HG03432 (cell line): ENCODE measurements at regions not wholly inside any gene's neighbourhood (a gene's known extent, or its start where the extent isn't known, plus 50 kb on each side); places are given as distances from the start of the nearest gene placed in this dataset.

Source experiments
- ATAC-seq: cut with Tn5 transposase; IDR thresholded peaks from one replicate; pipeline ENCODE4 v1.9.1; 2021; ENCODE audit warnings: mild to moderate bottlenecking, moderate library complexity; ENCODE audit not compliant: unreplicated experiment

DNA sequence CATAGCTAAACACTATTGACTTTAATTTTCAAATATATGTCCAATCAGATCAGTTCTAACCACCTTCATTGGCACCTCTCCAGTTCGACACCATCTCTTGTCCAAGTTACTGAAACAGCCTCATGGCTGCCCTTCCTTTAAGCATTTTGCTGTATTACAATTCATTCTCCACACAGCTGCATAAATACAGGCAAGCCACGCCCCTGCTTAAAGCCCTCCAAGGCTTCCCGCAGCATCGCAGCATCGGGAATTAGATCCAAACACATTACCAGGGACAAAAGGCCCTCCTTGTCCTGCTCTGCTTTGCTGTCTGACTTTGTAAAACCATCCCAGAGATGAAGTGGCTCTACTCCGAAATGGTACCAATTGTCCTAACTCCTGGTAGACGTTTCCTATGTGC, 75.1 kb upstream of the RAI14 start:
- ATAC-seq = no peak

DNA sequence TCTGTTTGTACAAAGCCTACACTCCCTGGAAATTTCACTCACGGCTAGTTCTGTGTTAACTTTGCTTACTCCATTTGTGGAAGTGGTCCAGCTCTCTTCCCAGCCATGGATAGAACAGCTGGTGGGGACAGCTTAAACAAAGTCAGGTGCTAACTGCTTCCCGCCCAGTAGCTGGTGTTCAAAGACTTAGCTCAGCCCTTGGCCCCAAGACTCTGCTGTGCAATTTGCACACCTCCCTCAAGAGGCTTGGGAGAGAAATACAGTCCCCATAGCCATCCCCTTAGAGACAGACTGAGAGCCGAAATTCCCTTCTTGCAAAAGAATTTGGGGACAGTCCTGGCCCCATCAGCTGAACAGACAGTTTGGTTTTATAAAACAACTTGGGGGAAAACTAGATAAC, 73.8 kb upstream of the RAI14 start:
- ATAC-seq = no peak

DNA sequence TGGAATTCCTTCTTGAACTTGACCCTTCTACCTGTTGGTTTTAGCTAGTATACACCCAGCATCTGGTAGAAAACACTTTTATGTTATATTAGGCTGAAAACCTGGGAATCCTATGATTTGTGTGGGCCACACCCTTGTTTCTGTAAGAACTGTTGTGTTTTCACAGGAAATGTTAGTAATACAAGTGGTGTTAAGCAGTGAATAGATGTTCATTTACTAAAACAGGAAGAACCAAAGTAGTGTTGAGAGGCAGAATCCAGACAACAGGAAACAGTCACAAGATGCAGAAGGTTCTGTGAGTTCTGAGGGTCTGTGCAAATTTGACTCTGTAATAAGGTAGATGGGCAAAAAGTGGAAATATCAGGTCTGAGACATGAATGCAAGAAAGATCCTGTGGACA, 73.0 kb upstream of the RAI14 start:
- no peak for ATAC-seq

DNA sequence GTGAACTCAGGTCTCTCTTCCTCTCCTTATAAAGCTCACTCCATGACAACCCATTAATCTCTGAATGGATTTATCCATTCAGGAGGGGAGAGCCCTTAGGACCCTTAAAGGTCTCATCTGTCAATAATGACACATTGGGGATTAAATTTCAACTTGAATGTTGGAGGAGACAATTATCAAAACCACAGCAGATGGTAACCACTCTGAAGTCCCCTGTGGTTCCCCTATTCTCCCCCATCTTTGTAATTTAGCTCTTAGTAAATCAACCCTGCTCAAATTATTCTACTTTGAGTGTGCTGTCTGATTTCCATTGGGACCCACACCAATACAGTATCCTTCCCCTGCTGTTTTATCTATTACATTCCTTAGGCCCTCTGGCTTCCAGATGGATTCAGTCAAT, 72.0 kb upstream of the RAI14 start:
- ATAC-seq = no peak

DNA sequence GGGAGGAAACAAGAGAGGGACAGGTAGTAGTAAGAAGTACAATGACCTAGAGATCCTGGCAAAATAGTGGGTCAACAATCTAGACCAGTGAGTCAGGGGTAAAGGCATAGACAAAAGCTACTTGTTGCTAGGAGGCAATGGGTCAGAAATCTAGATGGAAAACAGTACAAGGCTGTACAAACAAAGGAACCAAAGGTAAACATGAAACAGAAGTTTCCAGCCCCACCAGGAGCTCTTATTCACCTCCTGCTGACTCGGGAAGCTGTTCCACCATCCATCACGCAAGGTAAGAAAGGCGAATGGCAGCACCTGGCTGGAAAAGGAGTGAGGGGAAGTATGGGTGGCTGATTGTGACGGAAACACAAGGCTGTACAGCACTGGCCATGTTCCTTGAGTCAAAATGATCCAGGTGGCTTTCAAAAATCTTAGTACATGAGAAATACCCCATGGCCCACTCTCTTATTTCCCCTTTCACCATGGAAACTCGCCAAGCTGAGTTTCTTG, 70.5 kb upstream of the RAI14 start:
- no peak for ATAC-seq

DNA sequence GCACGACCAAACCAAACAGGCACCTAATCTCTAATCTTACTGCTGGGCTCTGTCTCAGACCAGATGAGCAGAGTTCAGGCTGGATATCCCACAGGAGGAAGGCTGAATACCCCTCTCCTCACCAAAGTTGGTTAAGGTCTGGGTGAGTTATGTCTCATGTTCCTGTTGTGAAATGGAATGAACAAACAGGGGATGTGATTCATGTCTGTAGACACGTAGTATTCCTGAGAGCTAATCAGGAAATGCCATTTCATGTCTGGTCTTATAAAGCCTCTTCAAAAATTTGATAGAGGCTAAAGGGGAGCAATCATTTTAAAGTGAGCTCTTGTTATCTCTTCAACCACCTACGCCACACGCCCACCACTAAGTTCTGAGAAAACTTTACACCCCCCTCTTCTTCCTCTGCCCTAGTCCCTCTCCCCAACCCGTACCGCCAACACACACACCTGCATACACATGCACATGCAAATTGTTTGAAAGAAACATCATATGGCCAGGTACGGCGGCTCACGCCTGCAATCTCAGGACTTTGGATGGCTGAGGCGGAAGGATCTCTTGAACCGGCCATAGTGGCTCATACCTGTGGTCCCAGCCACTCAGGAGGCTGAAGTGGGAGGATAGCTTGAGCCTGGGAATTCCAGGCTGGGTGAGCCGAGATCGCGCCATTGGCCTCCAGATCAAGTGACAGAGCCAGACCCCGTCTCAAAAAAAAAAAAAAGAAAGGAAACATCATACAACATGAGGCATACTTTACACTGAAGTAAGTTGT, 69.8 kb upstream of the RAI14 start:
- no peak for ATAC-seq

DNA sequence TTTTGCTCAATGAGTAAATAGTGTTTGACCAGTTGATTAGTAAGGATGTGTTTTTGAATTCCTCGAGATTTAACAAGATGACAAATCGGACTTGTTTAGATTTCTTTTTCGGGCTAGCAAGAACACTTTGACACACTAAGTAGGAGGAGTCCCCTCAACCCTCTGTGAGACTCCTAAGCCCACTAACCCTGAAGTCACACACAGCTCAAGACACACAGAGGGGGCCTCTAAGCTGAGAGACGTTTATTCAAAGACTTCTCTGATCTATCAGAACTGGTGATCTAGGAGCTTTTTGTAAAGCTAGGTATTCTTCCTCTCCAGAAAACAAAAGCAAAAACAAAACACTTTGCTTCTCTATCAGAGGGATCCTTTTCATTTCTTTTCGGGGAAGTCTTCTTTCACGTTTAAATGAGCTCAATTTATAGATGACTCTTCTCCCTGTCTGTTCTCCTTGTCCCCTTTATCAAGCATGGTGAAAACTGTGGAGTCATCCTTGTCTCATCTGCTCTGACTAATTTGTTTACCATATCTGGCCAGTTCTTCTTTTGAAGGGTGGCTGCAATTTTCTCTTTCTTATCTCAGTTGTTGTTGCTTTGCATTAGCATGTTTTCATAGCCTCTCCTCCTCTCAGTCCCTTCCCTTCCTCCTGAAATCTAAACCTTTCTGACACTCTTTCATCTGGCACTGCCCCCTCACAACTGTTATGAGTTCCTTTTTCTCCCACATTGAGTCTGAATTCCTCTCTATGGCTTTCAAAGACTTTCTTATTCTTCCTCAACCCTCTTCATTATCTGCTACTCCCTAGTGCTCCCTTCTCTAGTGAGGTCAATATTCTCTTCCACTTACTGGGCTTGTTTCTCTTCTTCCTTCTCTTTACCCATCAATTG, 68.5 kb upstream of the RAI14 start:
- ATAC-seq = no peak

DNA sequence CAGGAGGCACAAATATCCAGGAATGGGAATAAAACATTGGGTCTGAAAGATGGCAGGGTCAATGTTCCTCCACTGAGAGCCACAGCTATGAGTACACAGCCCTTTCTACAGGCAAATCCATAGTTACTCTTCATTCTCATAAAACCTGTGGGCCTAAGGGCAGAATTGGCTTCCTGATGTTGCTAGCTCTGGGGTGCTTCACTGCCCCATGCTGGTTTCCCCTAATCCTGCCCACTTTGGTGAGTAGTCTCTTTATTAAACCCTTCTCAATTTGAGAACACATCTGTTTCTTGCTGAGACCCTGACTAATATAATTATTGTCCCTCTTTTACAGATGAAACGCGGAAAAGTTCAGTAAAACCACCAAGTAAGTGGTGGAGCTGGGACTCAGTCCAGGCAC, 66.3 kb upstream of the RAI14 start:
- no peak for ATAC-seq

DNA sequence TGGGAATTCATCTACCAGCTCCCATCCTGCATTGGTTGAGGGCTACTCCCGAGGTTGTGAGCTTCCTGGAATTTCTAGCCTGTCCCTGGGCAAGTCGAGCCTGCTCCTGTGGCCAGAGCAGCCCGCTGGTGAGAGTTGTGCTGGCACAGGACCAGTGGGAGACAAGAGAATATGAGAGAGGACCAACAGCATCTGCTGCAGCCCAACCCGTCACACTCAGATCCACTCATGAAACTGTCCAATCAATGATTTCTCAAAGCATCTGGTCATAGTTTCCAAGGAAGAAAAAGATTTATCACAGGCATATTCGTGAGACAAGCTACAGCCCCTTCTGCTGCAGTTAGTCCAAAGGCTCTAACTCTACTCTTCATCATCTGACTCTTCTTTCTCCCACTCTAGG, 64.4 kb upstream of the RAI14 start:
- no peak for ATAC-seq

DNA sequence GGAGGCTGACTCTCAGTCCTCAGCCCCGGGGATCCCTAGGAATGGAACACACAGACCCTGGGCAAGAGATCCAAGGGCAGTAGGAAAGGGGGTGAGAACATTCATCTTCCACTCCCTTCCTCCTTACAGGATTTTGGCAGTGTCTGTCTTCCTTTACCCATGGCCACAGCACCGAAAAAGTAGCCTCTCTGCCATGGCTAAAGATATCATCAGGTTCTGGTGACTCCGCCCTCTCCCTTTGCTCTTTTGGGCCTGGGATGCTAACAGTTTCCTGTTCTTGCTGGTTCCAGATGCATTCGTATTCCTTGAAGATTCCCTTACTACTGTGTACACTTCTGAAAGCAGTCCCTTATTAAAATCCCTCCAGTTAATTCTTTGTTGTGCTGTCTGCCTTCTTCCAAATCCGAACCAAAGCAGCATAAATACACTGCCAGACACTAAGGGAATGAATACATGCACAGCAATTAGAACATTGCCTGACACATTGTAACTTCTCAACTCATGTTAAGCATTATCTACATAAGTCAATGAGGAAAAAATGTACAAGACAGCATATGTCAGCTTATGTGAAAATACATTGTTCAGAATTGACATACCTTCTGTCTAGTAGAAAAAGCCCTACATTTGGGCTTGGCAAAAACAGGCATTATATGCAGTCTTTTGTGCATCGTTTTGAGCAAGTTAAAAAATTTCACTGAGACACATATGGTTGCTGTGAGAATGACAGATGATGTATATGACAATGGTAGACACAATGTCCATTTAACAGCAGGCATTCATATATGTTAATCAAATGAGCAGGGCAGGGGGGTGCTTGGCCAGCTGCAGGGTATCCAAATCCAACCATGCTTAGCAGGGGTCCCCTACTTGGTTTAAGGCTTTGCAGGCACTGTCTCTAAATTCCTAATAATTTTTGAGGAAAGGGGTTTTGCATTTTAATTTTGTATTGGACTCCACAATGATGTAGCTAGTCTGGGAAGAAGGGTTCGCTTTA, 58.8 kb upstream of the RAI14 start:
- no peak for ATAC-seq

DNA sequence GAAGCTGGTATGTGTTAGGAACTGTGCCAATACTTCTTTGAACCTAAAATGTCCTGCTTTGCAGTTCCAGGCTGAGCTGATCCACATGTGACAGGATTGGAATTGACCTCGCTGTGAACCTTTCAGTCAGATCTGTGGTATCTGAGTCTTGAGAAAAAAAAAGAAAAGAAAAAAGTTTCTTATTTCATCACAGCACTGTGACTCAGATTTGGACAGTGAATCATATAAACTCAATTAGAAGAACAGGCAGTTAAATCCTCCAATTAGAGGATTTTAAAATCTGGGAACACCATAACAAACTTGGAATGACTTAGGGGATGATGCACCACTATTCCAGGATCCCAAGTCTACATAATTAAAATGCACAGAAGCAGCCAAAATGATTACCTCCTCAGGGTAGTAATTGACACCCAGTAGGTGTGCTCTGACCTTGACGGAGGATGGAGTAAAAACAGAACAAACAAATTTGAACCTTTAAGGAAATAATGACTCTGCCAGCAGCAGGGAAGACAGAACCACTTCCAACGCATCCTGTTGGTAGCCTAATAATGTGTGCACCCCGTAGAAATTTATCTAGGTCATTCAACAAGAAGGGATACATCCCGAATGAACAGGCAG, 57.8 kb upstream of the RAI14 start:
- no peak for ATAC-seq

DNA sequence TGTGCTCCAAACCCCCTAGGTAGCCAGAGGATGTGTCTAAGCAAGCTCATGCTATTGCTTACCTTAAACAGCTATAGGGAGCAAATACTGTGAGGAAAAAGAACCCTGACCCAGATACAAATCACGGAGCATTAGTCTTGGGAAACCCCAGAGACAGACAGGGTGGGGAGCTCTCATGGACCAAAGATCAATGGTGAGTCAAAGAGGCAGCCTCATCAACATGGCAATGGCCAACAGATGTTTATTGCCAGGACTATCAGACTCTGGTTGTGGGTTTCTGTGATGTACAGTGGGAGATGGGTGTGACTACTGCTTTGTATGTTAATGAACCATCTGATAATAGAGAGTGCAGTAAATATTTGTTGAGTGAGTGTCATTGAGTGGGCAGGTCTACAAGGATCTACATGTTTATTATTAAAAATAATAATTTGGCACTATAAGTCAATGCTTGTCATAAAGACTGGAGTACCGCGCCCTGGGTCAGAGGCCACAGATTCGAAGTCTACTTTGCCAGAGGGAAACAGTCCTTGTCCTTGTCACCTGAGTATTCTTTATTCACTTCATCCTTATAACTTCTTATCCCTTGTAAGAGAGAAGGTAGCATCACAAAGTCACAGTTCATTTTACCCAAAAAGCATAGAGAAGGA, 56.5 kb upstream of the RAI14 start:
- no peak for ATAC-seq

DNA sequence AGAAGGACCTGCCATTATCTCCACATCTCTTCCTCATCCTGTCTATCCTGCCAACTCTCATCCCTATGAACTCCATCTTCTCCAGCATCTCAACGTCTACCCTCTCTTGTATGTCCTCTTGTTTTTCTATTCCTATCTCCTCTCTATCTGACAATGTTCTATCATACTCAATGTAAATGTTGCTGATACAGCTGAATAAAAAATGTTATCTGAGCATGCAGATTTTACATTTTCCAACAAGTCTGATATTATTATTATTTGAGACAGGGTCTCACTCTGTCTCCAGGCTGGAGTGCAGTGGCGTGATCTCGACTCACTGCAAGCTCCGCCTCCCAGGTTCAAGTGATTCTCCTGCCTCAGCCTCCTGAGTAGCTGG, 56.0 kb upstream of the RAI14 start:
- ATAC-seq = no peak

DNA sequence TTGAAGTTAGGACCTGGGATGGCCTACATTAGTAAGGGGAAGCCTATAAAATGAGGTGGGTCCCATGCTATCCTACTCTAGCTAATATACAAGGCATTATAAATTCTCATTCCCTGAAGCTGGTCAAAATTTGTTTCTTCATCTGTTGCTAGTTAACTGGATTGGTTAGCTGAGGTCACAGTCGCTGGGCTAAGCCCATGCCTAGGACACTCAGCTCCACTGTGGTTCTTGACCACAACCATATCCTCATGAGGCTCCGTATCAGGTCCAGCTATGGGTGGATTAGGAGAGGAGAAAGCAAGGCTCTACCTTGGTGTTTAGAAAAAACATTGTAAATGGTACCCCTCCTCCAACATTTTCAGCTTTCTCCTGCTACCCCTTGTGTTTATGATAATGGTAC, 52.8 kb upstream of the RAI14 start:
- ATAC-seq = no peak

DNA sequence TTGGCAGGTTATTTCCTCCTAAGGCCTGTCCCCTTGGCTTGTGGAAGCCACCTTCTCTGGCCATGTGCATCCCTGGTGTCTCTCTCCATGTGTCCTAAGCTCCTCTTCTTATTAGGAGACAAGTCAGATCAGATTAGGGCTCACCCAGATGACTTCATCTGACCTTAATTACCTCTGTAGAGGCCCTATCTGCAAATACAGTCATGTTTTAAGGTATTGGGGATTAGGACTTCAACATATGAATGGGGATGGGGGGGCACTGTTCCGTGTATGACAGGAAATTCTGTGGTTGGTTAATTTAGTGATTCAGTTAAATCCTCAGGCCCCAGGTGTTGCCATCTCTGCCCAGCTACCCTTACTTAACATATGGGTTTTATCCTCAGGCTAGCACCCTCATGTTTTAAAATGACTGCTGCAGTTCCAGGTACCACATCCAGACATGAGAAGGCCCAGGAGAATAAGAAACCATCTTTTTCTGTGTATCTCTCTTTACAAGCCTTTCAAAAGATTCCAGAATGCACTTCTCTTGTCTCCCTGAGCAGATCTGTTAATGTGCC, 51.9 kb upstream of the RAI14 start:
- no peak for ATAC-seq

DNA sequence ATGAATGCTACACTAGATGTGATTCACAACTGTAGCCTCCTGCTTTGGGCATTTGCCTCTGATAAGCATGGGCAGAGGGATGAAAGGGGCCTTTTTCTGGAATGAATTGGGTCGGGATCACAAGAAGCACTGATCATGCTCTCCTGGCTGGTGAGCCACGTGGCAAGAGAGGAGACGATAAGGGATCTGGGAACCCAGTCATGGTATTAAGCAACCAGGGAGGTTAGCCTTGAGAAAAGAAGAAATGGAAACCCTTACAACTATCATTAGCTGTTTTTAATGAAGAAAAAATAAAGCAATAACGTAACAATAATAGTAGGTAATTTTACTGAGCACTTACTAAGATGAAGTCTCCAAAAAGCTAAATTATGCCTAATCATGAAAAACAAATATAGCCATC, 50.0 kb upstream of the RAI14 start:
- ATAC-seq = no peak
